ENCODE measurements at regions not wholly inside any gene's neighbourhood (a gene's known extent, or its start where the extent isn't known, plus 50 kb on each side); places are given as distances from the start of the nearest gene placed in this dataset.

DNA sequence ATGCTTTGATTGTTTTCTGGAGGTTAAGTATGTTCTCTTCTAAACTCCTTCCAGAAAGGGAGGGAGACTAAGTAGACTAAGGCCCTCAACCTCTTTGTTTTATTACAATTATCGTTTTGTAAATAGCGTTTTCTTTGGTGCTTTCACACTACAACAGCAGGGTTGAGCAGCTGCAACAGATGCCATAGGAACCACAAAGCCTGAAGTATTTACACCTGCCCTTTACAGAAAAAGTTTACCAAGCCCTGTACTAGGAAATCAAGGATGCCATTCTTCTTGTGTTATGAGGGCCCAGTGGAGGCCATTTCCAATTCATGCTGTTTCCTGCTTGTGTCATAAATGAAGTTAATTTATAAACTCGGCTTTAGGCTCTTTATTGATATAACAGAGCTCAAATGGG lies 914.8 kb downstream of the DCDC2C start:
- Histone ChIP-seq H3K27ac (ENCODE audit: low read length) (no peak overlapping the region), H2AFZ (ENCODE audit: low read depth, low read length) (no peak overlapping the region)

DNA sequence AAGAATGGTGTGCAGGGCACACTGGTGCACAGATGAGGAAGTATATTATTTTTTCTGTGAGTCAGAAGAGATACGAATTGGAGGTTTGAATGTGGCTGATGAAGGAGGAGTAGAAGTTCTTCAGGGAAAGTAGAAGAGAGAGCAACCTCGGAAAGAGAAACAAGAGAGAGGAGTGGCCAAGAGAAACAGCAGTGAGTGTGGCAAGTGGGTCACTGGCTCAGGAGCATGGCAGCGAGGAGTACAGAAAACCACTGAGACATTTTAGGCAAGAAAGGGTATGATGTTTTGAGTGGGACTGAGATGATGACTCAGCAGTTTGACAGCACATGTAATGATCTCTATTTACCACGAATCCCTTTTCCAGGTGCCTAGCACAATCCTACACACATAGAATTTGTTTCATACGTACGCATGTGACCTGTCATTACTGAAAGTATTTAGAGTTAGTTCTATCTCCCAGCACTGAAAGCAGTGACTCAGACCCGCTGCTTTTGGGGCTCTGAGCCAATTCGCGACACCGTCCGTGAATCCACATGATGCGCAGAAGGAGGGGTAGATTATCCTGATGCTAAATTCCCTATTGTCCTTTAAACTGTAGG lies 915.4 kb downstream of the DCDC2C start:
- Histone ChIP-seq H3K36me3 (replicated peaks; ENCODE audit: low read depth, low read length) (no peaks in the 10 kb centered on the region), H3K4me2 (ENCODE audit: low read length) (no peak overlapping the region), H3K79me2 (ENCODE audit: low read length) (no peaks in the 10 kb centered on the region), H3K27me3 (ENCODE audit: low read depth, low read length) (no peaks in the 10 kb centered on the region), H3K4me1 (ENCODE audit: low read length) (no peaks in the 10 kb centered on the region), H4K20me1 (ENCODE audit: insufficient read depth, low read length) (no peaks in the 10 kb centered on the region), H3K9me3 (ENCODE audit: insufficient read depth, low read length) (no peaks in the 10 kb centered on the region), H3K4me3 (ENCODE audit: low read length) (no peak overlapping the region), H3K27ac (ENCODE audit: low read length) (no peak overlapping the region), H3K9ac (ENCODE audit: low read length) (no peak overlapping the region), H2AFZ (ENCODE audit: low read depth, low read length) (no peak overlapping the region)
- no peak for TF ChIP-seq EZH2phosphoT487 (IDR thresholded peaks at IDR 0.05; ENCODE audit: low read depth)
- TF ChIP-seq, protein P1, sequence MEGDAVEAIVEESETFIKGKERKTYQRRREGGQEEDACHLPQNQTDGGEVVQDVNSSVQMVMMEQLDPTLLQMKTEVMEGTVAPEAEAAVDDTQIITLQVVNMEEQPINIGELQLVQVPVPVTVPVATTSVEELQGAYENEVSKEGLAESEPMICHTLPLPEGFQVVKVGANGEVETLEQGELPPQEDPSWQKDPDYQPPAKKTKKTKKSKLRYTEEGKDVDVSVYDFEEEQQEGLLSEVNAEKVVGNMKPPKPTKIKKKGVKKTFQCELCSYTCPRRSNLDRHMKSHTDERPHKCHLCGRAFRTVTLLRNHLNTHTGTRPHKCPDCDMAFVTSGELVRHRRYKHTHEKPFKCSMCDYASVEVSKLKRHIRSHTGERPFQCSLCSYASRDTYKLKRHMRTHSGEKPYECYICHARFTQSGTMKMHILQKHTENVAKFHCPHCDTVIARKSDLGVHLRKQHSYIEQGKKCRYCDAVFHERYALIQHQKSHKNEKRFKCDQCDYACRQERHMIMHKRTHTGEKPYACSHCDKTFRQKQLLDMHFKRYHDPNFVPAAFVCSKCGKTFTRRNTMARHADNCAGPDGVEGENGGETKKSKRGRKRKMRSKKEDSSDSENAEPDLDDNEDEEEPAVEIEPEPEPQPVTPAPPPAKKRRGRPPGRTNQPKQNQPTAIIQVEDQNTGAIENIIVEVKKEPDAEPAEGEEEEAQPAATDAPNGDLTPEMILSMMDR (IDR thresholded peaks at IDR 0.05; ENCODE audit: low read depth, low read length) = no peak

More for the DNA sequence above, 914.8 kb downstream of the DCDC2C start:
- no peak for TF ChIP-seq EZH2phosphoT487 (IDR thresholded peaks at IDR 0.05; ENCODE audit: low read depth)
- TF ChIP-seq, protein P1 (IDR thresholded peaks at IDR 0.05; ENCODE audit: low read depth, low read length) = no peak
- no peaks in the 10 kb centered on the region for H4K20me1 ChIP-seq (ENCODE audit: insufficient read depth, low read length)
- H3K36me3 ChIP-seq (replicated peaks; ENCODE audit: low read depth, low read length) = no peaks in the 10 kb centered on the region
- H3K27me3 ChIP-seq (ENCODE audit: low read depth, low read length) = no peaks in the 10 kb centered on the region
- H3K9me3 ChIP-seq (ENCODE audit: insufficient read depth, low read length) = no peaks in the 10 kb centered on the region
- no peaks in the 10 kb centered on the region for H3K4me1 ChIP-seq (ENCODE audit: low read length)
- H3K4me3 ChIP-seq (ENCODE audit: low read length) = no peak overlapping the region
- no peaks in the 10 kb centered on the region for H3K79me2 ChIP-seq (ENCODE audit: low read length)
- H3K9ac ChIP-seq (ENCODE audit: low read length) = no peak overlapping the region
- H3K4me2 ChIP-seq (ENCODE audit: low read length) = no peak overlapping the region

DNA sequence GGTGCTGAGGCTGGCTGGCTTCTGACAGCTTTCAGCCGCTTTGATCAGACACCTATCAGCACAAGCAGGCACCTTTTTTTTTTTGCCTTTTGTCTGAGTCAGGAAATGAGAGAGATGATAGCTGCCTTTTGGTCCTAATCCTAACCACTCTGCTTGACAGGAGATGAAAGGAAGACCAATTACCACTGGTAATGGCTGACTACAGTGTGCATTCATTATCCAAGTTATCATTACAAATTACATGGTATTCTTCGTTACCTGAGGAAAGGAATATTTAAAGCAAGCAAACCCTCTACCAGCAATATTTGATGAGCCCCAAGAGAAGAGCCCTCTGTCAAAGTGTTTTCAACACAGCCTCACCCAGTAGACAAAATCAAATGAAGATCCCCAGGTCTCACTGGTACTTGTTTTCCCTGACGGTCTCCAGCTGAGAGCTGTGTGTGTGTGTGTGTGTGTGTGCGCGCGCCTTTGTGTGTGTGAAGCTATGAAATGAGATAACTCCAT lies 925.7 kb downstream of the DCDC2C start:
- H3K36me3 ChIP-seq (replicated peaks; ENCODE audit: low read depth, low read length) = no peaks in the 10 kb centered on the region
- H4K20me1 ChIP-seq (ENCODE audit: insufficient read depth, low read length) = no peaks in the 10 kb centered on the region
- no peaks in the 10 kb centered on the region for H3K27me3 ChIP-seq (ENCODE audit: low read depth, low read length)
- TF ChIP-seq, protein P1 (IDR thresholded peaks at IDR 0.05; ENCODE audit: low read depth, low read length) = no peak
- TF ChIP-seq EZH2phosphoT487 (IDR thresholded peaks at IDR 0.05; ENCODE audit: low read depth) = no peak
- H3K9ac ChIP-seq (ENCODE audit: low read length) = no peak overlapping the region
- H3K79me2 ChIP-seq (ENCODE audit: low read length) = no peaks in the 10 kb centered on the region
- H3K4me1 ChIP-seq (ENCODE audit: low read length) = no peaks in the 10 kb centered on the region
- H3K27ac ChIP-seq (ENCODE audit: low read length) = no peak overlapping the region
- no peaks in the 10 kb centered on the region for H3K9me3 ChIP-seq (ENCODE audit: insufficient read depth, low read length)
- no peak overlapping the region for H2AFZ ChIP-seq (ENCODE audit: low read depth, low read length)
- H3K4me3 ChIP-seq (ENCODE audit: low read length) = no peak overlapping the region
- no peak overlapping the region for H3K4me2 ChIP-seq (ENCODE audit: low read length)

DNA sequence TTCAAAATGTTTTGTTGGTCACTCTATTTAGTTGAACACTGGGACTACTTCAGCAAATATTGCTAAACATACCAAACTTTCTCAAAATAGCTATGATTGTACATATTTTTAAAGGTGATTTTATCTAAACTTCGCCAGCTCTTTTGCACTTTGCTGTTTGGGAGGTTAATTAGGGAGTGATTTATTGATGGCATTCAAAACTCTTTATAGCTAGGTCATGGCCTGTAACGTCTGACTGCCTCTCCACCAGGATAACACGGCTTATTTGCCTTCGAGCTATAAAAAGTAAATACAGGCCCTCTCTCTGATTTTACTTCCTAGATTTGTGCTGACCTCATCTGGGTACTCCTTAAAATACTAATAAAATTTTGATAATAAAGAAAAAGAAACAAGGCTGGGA lies 931.9 kb downstream of the DCDC2C start:
- no peaks in the 10 kb centered on the region for H3K9me3 ChIP-seq (ENCODE audit: insufficient read depth, low read length)

More for the DNA sequence above, 931.9 kb downstream of the DCDC2C start:
- Histone ChIP-seq H3K27ac (ENCODE audit: low read length) (no peak overlapping the region), H3K4me3 (ENCODE audit: low read length) (no peak overlapping the region), H4K20me1 (ENCODE audit: insufficient read depth, low read length) (no peaks in the 10 kb centered on the region), H2AFZ (ENCODE audit: low read depth, low read length) (no peak overlapping the region), H3K27me3 (ENCODE audit: low read depth, low read length) (no peaks in the 10 kb centered on the region), H3K4me2 (ENCODE audit: low read length) (no peak overlapping the region), H3K79me2 (ENCODE audit: low read length) (no peaks in the 10 kb centered on the region), H3K9ac (ENCODE audit: low read length) (no peak overlapping the region), H3K36me3 (replicated peaks; ENCODE audit: low read depth, low read length) (no peaks in the 10 kb centered on the region), H3K4me1 (ENCODE audit: low read length) (no peaks in the 10 kb centered on the region)
- no peak for TF ChIP-seq EZH2phosphoT487 (IDR thresholded peaks at IDR 0.05; ENCODE audit: low read depth)
- TF ChIP-seq, protein P1 (IDR thresholded peaks at IDR 0.05; ENCODE audit: low read depth, low read length) = no peak

All from OCI-LY3 (cell line).